Fibroblast of mammary gland (primary cell): ENCODE measurements at regions not wholly inside any gene's neighbourhood (a gene's known extent, or its start where the extent isn't known, plus 50 kb on each side); places are given as distances from the start of the nearest gene placed in this dataset.

ENCODE experiments used
- DNase-seq: peaks from one replicate; pipeline ENCODE4 v3.0.0-alpha.2; 2010; ENCODE audit warnings: low read depth
- H3K4me3 ChIP-seq: 2 replicates; pipeline ENCODE4 v1.5.1; 2011; ENCODE audit warnings: low read depth, mild to moderate bottlenecking, low read length, moderate library complexity; ENCODE audit not compliant: control insufficient read depth
- CTCF ChIP-seq: conservative IDR thresholded peaks from 2 replicates; pipeline ENCODE4 v1.5.1; 2011; ENCODE audit warnings: low read depth, low read length, inconsistent platforms; ENCODE audit not compliant: control insufficient read depth, insufficient read depth

GRCh38 chr9:89844075-89844474, 239.3 kb downstream of the GADD45G start:
- H3K4me3 ChIP-seq, result no peak overlapping the region
- TF ChIP-seq CTCF, result no peak
- DNase-seq, result no peak

DNA sequence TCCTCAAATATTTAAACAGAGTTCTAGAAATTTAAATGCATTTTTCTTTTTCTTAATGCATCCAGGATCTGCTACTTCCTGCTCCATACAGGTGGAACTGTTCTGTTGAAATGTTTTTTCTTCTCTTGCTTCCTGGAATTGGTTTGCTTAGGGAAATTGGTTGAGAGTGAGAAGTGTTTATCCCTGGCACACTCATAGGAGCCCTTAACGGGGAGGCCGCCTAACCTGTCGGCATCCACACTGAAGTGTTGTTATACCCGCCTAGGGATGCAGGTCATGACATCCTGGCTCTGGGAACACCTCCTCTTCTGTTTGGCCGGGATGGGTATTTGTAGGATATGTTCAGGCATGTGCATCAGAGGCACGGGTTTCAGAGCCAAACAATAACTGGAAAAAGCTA, 239.7 kb downstream of the GADD45G start:
- no peak for TF ChIP-seq CTCF
- DNase-seq, result no peak
- no peak overlapping the region for H3K4me3 ChIP-seq

- H3K4me3 ChIP-seq, result no peak overlapping the region
- TF ChIP-seq CTCF, result no peak
- no peak for DNase-seq
Observed at GRCh38 chr9:89845321-89845720, 240.5 kb downstream of the GADD45G start.

- DNase-seq, result no peak
- TF ChIP-seq CTCF, result no peak
- no peak overlapping the region for H3K4me3 ChIP-seq
Observed at GRCh38 chr9:89845862-89846261, 241.1 kb downstream of the GADD45G start.

DNA sequence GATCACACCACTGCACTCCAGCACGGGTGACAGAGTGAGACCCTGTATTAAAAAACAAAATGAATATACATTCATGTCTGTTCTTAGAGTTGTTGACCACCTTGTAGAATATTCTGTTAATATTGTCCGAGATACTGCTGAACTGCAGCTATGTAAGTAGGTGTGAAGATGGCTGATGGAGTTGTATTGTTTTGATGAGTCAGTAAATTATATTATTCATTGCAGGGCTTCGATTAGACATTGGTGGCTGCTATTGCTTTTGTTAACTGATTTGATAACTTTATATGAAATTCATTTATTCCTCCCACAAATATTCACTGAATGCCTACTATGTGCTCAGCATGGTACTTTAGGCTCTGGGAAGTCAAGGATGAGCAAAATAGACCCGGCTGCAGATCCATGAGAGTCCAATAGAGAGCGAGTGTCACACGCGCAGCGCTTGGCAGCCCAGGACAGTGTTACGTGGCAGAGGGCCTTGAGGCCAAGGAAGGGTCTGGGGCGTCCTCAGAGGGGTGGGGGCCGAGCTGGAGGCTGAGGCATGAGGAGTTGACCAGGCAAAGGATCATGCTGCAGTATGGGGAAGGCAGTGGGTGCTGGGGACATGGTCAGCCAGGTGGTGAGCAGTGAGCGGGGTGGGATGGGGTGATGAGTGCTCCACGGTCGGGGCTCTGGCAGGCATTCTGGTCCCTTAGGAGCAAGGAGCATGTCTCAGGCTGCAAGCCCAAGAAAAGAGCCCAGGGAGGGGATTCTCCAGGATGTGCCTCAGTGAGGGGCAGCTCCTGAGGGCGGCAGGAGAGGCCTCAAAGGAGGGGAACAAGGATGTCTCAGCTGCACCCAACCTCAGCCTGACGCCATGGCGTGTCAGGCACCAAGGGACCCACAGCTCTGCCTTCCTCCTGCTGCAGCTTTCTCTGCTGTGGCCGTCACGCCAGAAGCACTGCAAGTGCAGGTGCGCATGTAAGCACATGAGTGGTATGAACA, 243.5 kb downstream of the GADD45G start:
- DNase-seq, result no peak
- TF ChIP-seq CTCF, result no peak
- H3K4me3 ChIP-seq, result no peak overlapping the region

GRCh38 chr9:89849096-89849495, 244.3 kb downstream of the GADD45G start:
- no peak for DNase-seq
- no peak overlapping the region for H3K4me3 ChIP-seq
- TF ChIP-seq CTCF, result no peak

DNA sequence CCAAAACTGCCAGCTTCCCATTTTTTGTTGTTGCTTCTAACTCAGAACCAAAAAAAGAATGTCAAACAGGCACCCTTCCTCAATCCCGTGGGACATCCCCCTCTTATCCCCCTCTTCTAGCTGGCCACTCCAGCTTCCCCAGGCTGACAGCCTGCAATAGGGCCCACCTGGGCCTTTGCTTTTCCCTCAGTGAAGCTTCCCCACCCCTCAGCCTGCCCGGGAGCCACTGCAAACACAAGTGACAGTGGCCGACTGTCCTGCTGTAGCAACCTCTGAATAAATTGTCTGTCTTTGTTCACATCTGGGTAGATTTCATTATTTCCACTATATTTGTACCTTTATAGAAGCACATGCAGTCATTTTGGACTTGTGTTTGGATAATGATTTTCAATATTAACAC, 245.3 kb downstream of the GADD45G start:
- H3K4me3 ChIP-seq, result no peak overlapping the region
- DNase-seq, result no peak
- TF ChIP-seq CTCF, result no peak
